ENCODE measurements at regions not wholly inside any gene's neighbourhood (a gene's known extent, or its start where the extent isn't known, plus 50 kb on each side); places are given as distances from the start of the nearest gene placed in this dataset.

GRCh38 chr4:110792036-110792435 lies 169.2 kb upstream of the PITX2 start:
- TF ChIP-seq EZH2 (IDR thresholded peaks at IDR 0.05; ENCODE audit: low read length), result no peak
- no peak for TF ChIP-seq CTCF (optimal IDR thresholded peaks at IDR 0.05 in 1 of 3, IDR thresholded peaks at IDR 0.05 in 1 of 3, conservative IDR thresholded peaks at IDR 0.05 in 1 of 3; ENCODE audit: extremely low read depth in 1 of 3, insufficient read depth in 2 of 3, low read length in 3 of 3)

Measured in keratinocyte (primary cell).